ENCODE measurements at regions not wholly inside any gene's neighbourhood (a gene's known extent, or its start where the extent isn't known, plus 50 kb on each side); places are given as distances from the start of the nearest gene placed in this dataset.

DNA sequence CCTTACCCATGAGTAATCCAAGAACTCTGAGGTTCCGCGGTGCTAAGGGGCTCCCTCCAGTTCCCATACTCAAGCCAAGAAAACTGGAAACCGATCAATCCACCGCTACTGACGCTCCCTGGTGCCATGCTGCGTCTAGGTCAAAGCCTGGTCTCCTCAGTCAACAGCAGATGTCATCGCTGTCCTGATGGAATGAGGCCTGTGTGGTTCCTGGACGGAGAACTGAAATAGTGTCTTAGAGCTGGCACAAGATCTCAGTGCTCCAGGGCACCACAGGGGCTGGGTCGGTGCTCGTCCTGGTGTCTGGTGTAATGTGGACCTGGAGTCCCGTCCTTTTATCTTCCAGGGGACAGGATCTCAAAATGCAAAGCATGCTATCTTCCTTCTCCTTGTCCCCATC, 373.9 kb upstream of the CFAP20DC start:
- Histone ChIP-seq H2AFZ (ENCODE audit: low read depth, low read length) (no peak overlapping the region), H3K36me3 (ENCODE audit: insufficient read depth, low read length) (no peaks in the 10 kb centered on the region), H4K20me1 (ENCODE audit: insufficient read depth) (no peaks in the 10 kb centered on the region), H3K9ac (ENCODE audit: low read length) (no peak overlapping the region), H3F3A (ENCODE audit: insufficient read depth, low read length, poor library complexity, severe bottlenecking) (no peaks in the 10 kb centered on the region), H3K27me3 (ENCODE audit: insufficient read depth, low read depth, low read length) (no peaks in the 10 kb centered on the region), H3K4me3 (ENCODE audit: low read length) (no peak overlapping the region), H3K4me2 (ENCODE audit: low read length) (no peak overlapping the region), H3K79me2 (replicated peaks; ENCODE audit: insufficient read depth, low read length) (no peaks in the 10 kb centered on the region), H3K9me3 (ENCODE audit: low read length) (no peaks in the 10 kb centered on the region), H3K27ac (ENCODE audit: low read length) (no peak overlapping the region), H3K9me2 (ENCODE audit: insufficient read depth, low read length) (no peaks in the 10 kb centered on the region)
- TF ChIP-seq SMC3 (conservative IDR thresholded peaks at IDR 0.05; ENCODE audit: poor library complexity) (no peak), REST (IDR thresholded peaks at IDR 0.05; ENCODE audit: borderline replicate concordance) (no peak), EZH2 (IDR thresholded peaks at IDR 0.05; ENCODE audit: borderline replicate concordance, insufficient read depth, low read length, poor library complexity, severe bottlenecking) (no peak), TAF1 (IDR thresholded peaks at IDR 0.05; ENCODE audit: low read depth) (no peak), MXI1 (conservative IDR thresholded peaks at IDR 0.05; ENCODE audit: poor library complexity, severe bottlenecking) (no peak), EP300 (conservative IDR thresholded peaks at IDR 0.05; ENCODE audit: poor library complexity, severe bottlenecking) (no peak)
- TF ChIP-seq, protein P1, sequence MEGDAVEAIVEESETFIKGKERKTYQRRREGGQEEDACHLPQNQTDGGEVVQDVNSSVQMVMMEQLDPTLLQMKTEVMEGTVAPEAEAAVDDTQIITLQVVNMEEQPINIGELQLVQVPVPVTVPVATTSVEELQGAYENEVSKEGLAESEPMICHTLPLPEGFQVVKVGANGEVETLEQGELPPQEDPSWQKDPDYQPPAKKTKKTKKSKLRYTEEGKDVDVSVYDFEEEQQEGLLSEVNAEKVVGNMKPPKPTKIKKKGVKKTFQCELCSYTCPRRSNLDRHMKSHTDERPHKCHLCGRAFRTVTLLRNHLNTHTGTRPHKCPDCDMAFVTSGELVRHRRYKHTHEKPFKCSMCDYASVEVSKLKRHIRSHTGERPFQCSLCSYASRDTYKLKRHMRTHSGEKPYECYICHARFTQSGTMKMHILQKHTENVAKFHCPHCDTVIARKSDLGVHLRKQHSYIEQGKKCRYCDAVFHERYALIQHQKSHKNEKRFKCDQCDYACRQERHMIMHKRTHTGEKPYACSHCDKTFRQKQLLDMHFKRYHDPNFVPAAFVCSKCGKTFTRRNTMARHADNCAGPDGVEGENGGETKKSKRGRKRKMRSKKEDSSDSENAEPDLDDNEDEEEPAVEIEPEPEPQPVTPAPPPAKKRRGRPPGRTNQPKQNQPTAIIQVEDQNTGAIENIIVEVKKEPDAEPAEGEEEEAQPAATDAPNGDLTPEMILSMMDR (IDR thresholded peaks at IDR 0.05; ENCODE audit: poor library complexity, severe bottlenecking): no peak

DNA sequence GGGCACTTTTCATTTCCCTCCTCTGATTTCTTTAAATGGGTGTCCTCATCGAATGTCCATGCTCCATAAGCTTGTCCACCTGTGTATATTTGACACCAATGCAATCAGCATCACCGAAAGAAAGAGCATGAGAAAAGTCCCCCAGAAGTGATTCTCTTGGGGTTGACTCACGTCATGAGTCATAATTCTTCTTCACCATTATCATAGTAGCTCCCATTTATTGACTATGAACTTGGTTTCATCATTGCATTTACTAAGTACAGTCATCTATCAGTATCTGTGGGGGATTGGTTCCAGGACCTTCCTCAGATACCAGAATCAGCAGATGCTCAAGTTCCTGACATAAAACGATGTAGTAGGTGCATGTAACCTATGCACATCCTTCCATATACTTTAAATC, 372.5 kb upstream of the CFAP20DC start:
- H3K9ac ChIP-seq (ENCODE audit: low read length): no peak overlapping the region
- TF ChIP-seq EZH2 (IDR thresholded peaks at IDR 0.05; ENCODE audit: borderline replicate concordance, insufficient read depth, low read length, poor library complexity, severe bottlenecking): no peak
- TF ChIP-seq MXI1 (conservative IDR thresholded peaks at IDR 0.05; ENCODE audit: poor library complexity, severe bottlenecking): no peak
- no peak for TF ChIP-seq TAF1 (IDR thresholded peaks at IDR 0.05; ENCODE audit: low read depth)
- TF ChIP-seq, protein P1 (IDR thresholded peaks at IDR 0.05; ENCODE audit: poor library complexity, severe bottlenecking): no peak
- no peak for TF ChIP-seq EP300 (conservative IDR thresholded peaks at IDR 0.05; ENCODE audit: poor library complexity, severe bottlenecking)
- no peak for TF ChIP-seq POLR2AphosphoS5 (IDR thresholded peaks at IDR 0.05)
- no peak for TF ChIP-seq RAD21 (conservative IDR thresholded peaks at IDR 0.05)
- no peak for TF ChIP-seq REST (IDR thresholded peaks at IDR 0.05; ENCODE audit: borderline replicate concordance)
- no peak for TF ChIP-seq SMC3 (conservative IDR thresholded peaks at IDR 0.05; ENCODE audit: poor library complexity)
- no peaks in the 10 kb centered on the region for H3K9me3 ChIP-seq (ENCODE audit: low read length)
- no peaks in the 10 kb centered on the region for H3F3A ChIP-seq (ENCODE audit: insufficient read depth, low read length, poor library complexity, severe bottlenecking)
- no peaks in the 10 kb centered on the region for H3K36me3 ChIP-seq (ENCODE audit: insufficient read depth, low read length)
- H2AFZ ChIP-seq (ENCODE audit: low read depth, low read length): no peak overlapping the region
- no peak overlapping the region for H3K4me2 ChIP-seq (ENCODE audit: low read length)
- H3K79me2 ChIP-seq (replicated peaks; ENCODE audit: insufficient read depth, low read length): no peaks in the 10 kb centered on the region
- H3K27me3 ChIP-seq (ENCODE audit: insufficient read depth, low read depth, low read length): no peaks in the 10 kb centered on the region
- no peaks in the 10 kb centered on the region for H4K20me1 ChIP-seq (ENCODE audit: insufficient read depth)
- H3K27ac ChIP-seq (ENCODE audit: low read length): no peak overlapping the region
- H3K9me2 ChIP-seq (ENCODE audit: insufficient read depth, low read length): no peaks in the 10 kb centered on the region
- no peak overlapping the region for H3K4me3 ChIP-seq (ENCODE audit: low read length)

Measured in neural cell (in vitro differentiated cells).